Gastroesophageal sphincter (tissue), 4 donors: ENCODE measurements at regions not wholly inside any gene's neighbourhood (a gene's known extent, or its start where the extent isn't known, plus 50 kb on each side); places are given as distances from the start of the nearest gene placed in this dataset.

Source experiments
- ATAC-seq: fragments of 150-250 bp; one replicate; pipeline ENCODE4 v1.9.1; 2016; ENCODE audit warnings: mild to moderate bottlenecking, moderate library complexity
- H3K27ac ChIP-seq, 4 donors: fragments of 200-600 bp; sonication (generic) in 3 of 4; 1 replicate in 3 of 4; 2 replicates in 1 of 4; pipeline ENCODE4 v1.5.1; 2016 to 2019
- H3K27me3 ChIP-seq: fragments of 200-600 bp; sonication (generic); one replicate; pipeline ENCODE4 v1.5.1; 2019
- H3K36me3 ChIP-seq, 2 donors: fragments of 200-600 bp; sonication (generic); one replicate each; pipeline ENCODE4 v1.5.1; 2019; ENCODE audit warnings: control low read depth in 1 of 2
- H3K4me1 ChIP-seq, 3 donors: fragments of 200-600 bp; sonication (generic); 1 replicate in 2 of 3; 2 replicates in 1 of 3; pipeline ENCODE4 v1.5.1; 2016 to 2019; ENCODE audit warnings: control low read depth in 2 of 3
- H3K4me3 ChIP-seq, 2 donors: fragments of 200-600 bp; sonication (generic); one replicate each; pipeline ENCODE4 v1.5.1; 2019; ENCODE audit warnings: mild to moderate bottlenecking in 1 of 2, moderate library complexity in 1 of 2
- H3K9me3 ChIP-seq, 3 donors: fragments of 200-600 bp; sonication (generic); one replicate each; pipeline ENCODE4 v1.5.1; 2017 to 2019; ENCODE audit warnings: control low read depth in 2 of 3
- CTCF ChIP-seq, 4 experiments: fragments of 200-600 bp in 2 of 4; fragments of 450-650 bp in 2 of 4; sonication (generic) in 1 of 4; IDR thresholded peaks; one replicate each; pipeline ENCODE4 v1.5.1; 2017 to 2019; ENCODE audit warnings: antibody characterized with exemption in 4 of 4, mild to moderate bottlenecking in 2 of 4, moderate library complexity in 2 of 4
- EP300 ChIP-seq: sonication (generic); formaldehyde crosslinking; IDR thresholded peaks from one replicate; pipeline ENCODE4 v1.6.1; 2017; ENCODE audit warnings: antibody characterized with exemption, mild to moderate bottlenecking
- POLR2A ChIP-seq, 2 donors: fragments of 450-650 bp; IDR thresholded peaks; one replicate each; pipeline ENCODE4 v1.6.1; 2017; ENCODE audit warnings: antibody characterized with exemption in 2 of 2, mild to moderate bottlenecking in 2 of 2, moderate library complexity in 1 of 2
- POLR2AphosphoS5 ChIP-seq: sonication (generic); formaldehyde crosslinking; IDR thresholded peaks from one replicate; pipeline ENCODE4 v1.6.1; 2017; ENCODE audit warnings: antibody characterized with exemption
- WGBS, 2 donors: methylation state at CpG; one replicate each; pipeline ENCODE4 v1.1.5; 2018; ENCODE audit warnings: low coverage in 1 of 2; 5-methylcytosine and 5-hydroxymethylcytosine counted together

GRCh38 chr3:132253262-132253878 is 63.8 kb upstream of the ACP3 start:
- H3K27ac ChIP-seq = no peak overlapping the region
- ATAC-seq = no peak
- no peaks in the 10 kb centered on the region for H3K36me3 ChIP-seq
- WGBS, 2 donors = 9 to 27% methylated on average over 3 to 4 of the region's 4 CpGs
- H3K27me3 ChIP-seq = no peaks in the 10 kb centered on the region
- no peaks in the 10 kb centered on the region for H3K4me1 ChIP-seq
- no peak overlapping the region for H3K4me3 ChIP-seq
- H3K9me3 ChIP-seq = no peaks in the 10 kb centered on the region
- no peak for TF ChIP-seq POLR2A (IDR thresholded peaks at IDR 0.05)
- no peak for TF ChIP-seq EP300
- peak; percentile 23 to 56 (median 38) for TF ChIP-seq CTCF (IDR thresholded peaks at IDR 0.05)

GRCh38 chr3:132254076-132254755 is 63.0 kb upstream of the ACP3 start:
- no peaks in the 10 kb centered on the region for H3K4me1 ChIP-seq
- 59 to 86% methylated on average over 1 to 4 of the region's 4 CpGs for WGBS, 2 donors
- H3K4me3 ChIP-seq = no peak overlapping the region
- H3K9me3 ChIP-seq = no peaks in the 10 kb centered on the region
- H3K36me3 ChIP-seq = no peaks in the 10 kb centered on the region
- H3K27me3 ChIP-seq = no peaks in the 10 kb centered on the region
- ATAC-seq = no peak
- TF ChIP-seq CTCF (IDR thresholded peaks at IDR 0.05) (no peak), POLR2AphosphoS5 (no peak), EP300 (no peak), POLR2A (IDR thresholded peaks at IDR 0.05) (no peak)
- no peak overlapping the region for H3K27ac ChIP-seq

GRCh38 chr3:132255041-132255745 is 62.0 kb upstream of the ACP3 start:
- Histone ChIP-seq H3K4me1 (no peaks in the 10 kb centered on the region), H3K27ac (no peak overlapping the region), H3K27me3 (no peaks in the 10 kb centered on the region), H3K4me3 (no peak overlapping the region), H3K36me3 (no peaks in the 10 kb centered on the region), H3K9me3 (no peaks in the 10 kb centered on the region)
- ATAC-seq = peak; percentile 22
- TF ChIP-seq CTCF (IDR thresholded peaks at IDR 0.05) (no peak), POLR2A (IDR thresholded peaks at IDR 0.05) (no peak)
- WGBS, 2 donors = 53 to 72% methylated on average over 5 of the region's 5 CpGs

- H3K27ac ChIP-seq = no peak overlapping the region
- TF ChIP-seq POLR2A (IDR thresholded peaks at IDR 0.05) = no peak
- TF ChIP-seq POLR2AphosphoS5 = no peak
- peak in 1 of 4 experiments; percentile 36 for TF ChIP-seq CTCF (IDR thresholded peaks at IDR 0.05)
- TF ChIP-seq EP300 = no peak
- H3K27me3 ChIP-seq = no peaks in the 10 kb centered on the region
- H3K4me1 ChIP-seq = no peaks in the 10 kb centered on the region
- no peak for ATAC-seq
- H3K4me3 ChIP-seq = no peak overlapping the region
- H3K36me3 ChIP-seq = no peaks in the 10 kb centered on the region
- H3K9me3 ChIP-seq = no peaks in the 10 kb centered on the region
Measured at GRCh38 chr3:132256989-132257388, 60.2 kb upstream of the ACP3 start.

- H3K4me3 ChIP-seq = no peak overlapping the region
- H3K27me3 ChIP-seq = no peaks in the 10 kb centered on the region
- 78 to 93% methylated on average over 2 to 3 of the region's 3 CpGs for WGBS, 2 donors
- no peaks in the 10 kb centered on the region for H3K36me3 ChIP-seq
- ATAC-seq = no peak
- no peaks in the 10 kb centered on the region for H3K4me1 ChIP-seq
- no peak overlapping the region for H3K27ac ChIP-seq
- no peak for TF ChIP-seq EP300
- TF ChIP-seq POLR2AphosphoS5 = no peak
- TF ChIP-seq POLR2A (IDR thresholded peaks at IDR 0.05) = no peak
- no peak for TF ChIP-seq CTCF (IDR thresholded peaks at IDR 0.05)
- H3K9me3 ChIP-seq = no peaks in the 10 kb centered on the region
Measured at GRCh38 chr3:132261506-132261905, 55.7 kb upstream of the ACP3 start.
